HG03066 (cell line): ENCODE measurements at regions not wholly inside any gene's neighbourhood (a gene's known extent, or its start where the extent isn't known, plus 50 kb on each side); places are given as distances from the start of the nearest gene placed in this dataset.
"Not testable (repeated sequence)": the region's sequence is repeated elsewhere in the genome, so short reads cannot be mapped to it uniquely, and the experiment has no call there.

ENCODE experiments used
- ATAC-seq: cut with Tn5 transposase; IDR thresholded peaks from one replicate; pipeline ENCODE4 v1.9.1; 2021; ENCODE audit warnings: low read depth; ENCODE audit not compliant: unreplicated experiment

DNA sequence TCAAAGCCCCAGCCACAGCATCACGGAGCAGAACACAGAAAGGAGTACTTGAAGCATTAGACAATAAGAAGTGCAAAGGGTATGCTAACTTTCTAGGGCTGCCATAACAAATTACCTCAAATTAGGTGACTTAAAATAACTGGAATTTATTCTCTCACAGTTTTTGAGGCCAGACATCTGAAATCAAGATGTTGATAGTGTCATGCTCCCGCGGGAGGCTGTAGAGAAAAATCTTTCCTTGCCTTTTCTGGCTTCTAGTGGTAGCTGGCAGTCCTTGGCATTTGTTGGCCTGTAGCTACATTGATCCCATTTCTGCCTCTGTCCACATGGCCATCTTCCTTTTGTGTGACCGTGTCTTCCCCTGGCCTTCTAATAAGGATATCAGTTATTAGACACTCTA is 51.9 kb upstream of the SPDL1 start:
- ATAC-seq = no peak

DNA sequence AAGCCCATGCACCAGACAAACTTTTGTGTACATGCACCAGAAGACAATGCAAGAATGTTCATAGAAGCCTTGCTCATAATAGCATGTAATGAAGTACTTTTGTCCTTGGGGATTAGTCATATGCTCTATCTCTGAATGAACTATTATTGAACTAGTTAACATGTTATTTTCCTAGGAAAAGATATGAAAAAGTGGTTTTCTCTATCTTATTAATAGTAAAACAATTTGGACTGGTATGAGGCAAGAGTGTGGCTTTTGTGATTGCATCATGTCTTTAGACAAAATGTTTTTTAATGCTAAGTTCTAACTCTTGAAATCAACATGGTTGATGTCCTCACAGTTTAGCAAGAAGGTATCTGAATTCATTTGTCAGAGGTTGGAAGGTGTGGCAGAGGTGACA is 55.7 kb upstream of the SPDL1 start:
- ATAC-seq = no peak

DNA sequence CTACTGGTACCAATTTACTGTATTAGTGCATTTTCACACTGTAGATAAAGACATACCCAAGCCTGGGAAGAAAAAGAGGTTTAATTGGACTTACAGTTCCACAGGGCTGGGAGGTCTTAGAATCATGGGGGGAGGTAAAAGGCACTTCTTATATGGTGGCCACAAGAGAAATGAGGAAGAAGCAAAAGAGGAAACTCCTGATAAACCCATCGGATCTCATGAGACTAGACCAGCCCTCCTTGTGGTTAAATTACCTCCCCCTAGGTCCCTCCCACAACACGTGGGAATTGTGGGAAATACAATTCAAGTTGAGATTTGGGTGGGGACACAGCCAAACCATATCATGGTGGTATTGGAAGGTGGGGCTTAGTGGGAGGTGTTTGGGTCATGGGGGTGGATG is 56.5 kb upstream of the SPDL1 start:
- no peak for ATAC-seq

DNA sequence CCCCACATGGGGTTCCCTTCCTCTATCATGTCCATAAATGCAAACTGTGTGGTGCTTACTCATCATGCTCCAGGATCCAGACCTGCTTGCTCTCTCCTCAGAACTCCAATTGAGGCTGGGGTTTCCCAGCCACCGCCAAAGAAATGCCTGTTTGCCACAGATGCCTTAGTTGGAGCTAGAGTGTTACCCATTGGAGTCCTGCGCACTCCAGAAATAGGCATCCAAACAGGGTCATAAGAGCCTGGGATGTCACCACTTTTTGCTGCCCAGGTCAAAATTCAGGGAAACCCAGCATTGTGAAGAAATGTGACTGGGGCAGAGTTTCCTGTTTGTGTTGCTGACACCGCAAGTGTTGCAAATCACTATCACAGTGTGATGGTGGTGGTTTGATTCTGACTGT is 60.7 kb upstream of the SPDL1 start:
- no peak for ATAC-seq

DNA sequence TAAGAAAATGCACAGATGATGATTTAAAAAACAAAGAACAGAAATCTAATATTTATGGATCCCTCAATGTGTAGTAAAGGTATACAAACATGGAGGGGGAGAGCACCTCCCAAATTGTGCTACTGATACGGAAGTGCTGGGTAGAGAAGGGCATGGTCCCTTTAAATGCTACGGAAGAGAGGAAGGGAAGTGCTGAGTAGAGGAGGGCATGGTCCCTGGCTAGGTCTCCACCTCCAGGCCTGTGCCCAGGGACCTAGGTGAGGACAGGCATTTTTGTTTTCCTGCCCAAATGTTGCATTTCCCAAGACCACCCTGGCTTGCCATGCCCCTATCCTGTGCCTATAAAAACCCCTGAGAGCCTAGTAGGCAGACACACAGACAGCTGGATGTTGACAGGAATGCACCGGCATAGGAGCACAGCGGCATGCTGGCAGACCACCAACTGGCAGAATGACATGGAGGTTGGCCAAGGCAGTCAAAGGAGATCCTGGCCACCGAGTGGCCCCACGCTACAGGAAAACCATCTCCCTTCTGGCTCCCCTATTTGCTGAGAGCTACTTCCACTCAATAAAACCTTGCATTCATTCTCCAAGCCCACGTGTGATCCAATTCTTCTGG is 62.1 kb upstream of the SPDL1 start:
- no peak for ATAC-seq

DNA sequence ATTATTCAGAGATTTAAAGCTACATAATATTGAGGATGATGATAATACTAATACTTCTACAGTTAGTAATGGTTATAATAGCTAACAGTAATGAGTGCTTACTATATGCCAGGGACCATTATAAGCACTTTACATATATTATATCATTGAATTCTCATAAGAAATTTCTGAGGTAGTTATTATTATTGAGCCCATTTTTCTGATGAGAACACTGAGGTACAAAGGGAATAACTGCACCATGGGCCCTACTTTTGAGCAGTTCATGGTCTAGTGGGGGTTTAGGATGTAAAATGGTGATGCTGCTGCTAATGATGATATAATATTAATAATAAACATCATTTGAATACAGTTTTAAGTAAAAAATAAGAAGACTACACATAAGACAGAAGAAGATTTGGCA is 64.2 kb upstream of the SPDL1 start:
- no peak for ATAC-seq

DNA sequence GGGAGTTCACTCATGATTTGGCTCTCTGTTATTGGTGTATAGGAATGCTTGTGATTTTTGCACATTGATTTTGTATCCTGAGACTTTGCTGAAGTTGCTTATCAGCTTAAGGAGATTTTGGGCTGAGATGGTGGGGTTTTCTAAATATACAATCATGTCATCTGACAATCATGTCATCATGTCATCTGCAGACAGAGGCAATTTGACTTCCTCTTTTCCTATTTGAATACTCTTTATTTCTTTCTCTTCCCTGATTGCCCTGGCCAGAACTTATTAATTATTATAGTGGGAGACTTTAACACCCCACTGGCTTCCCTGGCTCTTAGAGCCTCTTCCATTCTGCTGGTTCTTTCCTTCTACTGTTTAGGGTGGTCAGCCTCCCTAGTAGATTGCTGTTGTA is 64.8 kb upstream of the SPDL1 start:
- ATAC-seq = not testable (repeated sequence)

DNA sequence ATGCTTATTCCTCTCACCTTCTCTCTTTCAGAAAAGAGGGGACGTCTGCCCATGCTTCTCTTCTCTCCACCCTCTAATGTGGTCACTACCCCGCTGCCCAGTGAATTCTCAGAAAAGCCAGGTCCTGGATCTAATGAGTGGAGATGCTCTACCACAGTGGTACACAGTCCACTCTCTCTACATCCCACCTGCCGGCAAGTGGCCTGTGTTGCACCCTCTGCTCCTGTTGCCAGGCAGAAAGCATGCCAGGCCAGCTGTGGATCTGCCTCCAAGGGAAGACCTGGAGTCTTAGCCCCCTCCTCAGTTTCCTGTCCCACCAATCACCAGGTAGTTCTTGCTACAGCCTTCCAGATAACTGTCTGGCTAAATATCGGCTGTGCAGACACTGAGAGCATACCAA is 71.2 kb upstream of the SPDL1 start:
- ATAC-seq = no peak

DNA sequence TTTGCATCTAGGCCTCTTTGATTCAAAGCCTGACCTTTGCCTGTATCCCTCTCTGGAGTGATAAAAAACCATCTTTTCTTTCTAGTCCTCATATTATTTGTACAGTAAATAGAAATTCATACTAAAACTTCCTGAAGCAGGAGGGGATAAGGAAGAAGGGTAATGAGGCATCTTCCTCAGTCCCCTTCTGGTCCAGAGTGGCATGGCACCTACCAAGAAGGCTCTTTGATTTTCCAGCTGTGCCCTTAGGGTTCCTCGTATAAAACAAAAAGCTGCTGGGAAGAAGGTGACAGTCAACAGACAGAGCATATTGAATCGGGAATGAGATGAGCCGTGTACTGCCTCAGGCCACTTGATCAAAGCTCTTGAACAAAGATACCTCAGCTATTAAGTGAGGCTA is 71.9 kb upstream of the SPDL1 start:
- no peak for ATAC-seq

DNA sequence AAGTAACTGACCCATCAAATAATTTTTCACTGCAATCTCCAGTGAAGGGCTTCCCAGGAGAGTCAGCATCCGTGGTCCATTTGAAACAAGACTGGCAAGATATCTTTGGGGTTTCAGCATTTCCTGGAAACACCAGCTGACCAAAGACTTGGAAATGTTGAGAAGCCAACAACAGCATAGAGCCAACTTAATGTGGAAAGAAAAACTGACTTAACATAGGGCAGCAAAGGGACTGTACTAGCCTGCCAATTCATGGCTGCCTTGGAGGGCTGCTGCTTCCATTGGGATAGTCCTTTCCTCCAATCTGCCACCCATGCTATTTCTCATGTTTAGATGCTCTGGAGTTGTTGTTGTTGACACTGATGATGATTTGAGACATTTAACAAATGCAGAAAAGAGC is 76.5 kb upstream of the SPDL1 start:
- no peak for ATAC-seq

DNA sequence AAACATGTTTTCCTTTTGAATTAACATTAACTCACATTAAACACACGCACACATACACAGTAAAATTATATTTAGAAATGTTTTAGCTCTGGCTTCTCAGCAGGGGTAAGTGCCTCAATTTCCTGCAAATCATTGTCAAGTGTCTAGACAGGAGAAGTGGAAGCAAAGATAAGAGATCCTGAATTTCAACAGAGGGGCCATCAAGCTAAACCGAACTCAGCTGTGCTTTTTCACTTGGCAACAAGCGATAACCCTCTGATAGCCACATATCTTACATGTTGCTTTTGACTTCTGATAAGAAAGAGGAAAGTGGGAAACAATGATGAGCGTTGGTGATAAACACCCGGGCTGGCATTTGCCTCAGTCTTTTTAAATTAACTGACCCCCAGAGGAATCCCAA is 79.7 kb upstream of the SPDL1 start:
- no peak for ATAC-seq

DNA sequence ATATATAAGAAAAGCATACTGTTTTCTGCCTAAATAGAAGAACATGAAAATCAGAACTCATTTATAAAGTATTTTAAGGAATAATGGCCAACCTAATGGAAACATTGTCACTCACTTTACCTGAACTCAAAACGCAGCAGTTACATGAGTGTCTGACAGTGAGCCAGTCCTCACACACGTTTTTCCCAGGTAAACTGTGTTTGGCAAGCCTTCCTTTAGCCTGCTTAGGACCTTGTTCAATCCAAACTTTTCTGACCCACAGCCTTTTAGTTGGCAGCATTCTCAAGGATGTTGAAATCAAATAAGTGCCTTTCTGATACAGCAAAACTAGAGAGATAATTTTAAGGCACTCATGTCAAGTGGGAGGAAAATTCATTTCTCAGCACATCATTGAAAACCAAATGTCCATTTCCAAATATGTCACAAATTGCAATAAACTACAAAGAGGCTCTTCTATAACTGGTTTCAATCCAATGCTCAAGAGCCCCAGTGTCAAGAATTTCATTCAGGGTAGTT is 83.5 kb upstream of the SPDL1 start:
- no peak for ATAC-seq

DNA sequence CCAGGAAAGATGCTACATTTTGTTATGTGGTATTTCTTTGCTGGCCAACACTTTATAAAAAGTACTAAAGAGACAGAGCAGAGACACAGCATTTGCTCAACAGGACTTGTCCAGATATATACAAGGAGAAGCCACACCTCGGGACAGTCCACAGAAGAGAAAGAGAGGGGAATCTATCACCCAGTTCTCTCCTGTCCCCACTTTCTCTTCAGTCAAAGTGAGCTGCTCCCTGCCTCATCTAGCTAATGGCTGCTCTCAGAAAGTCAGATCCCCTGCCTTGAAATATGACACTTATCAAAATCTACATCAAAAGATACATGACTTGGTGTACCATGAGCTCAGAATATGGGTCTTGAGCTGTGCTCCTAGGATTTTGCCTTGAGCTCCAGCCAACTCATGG is 86.7 kb upstream of the SPDL1 start:
- no peak for ATAC-seq

DNA sequence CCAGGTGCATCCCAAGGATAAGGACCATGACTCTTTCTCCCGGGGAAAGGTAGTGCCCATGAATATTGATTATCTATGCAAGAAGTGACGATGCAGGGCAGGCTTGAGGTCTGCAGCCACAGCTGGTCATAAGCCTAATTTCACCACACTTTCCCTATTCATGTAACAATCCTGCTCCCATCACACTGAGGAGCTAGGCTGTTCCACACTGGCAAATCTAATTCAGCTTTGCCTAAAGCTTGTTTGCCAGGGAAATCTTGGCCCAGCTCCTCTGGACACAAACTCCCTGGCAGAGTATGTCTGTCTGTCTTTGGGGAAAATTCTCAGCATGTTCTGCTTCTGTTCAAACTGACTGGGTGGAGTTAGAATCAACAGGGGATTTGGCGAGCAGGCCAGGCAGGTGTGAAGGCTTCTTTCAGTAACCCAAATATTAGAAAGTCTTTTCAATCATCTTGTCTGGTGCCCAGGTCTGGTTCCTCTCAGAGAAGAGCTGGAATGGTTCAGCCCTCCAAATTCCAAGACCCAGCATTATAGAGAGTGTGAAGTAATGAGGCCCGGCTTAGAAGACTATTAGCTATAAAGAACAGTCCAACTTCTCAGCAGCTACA is 88.5 kb upstream of the SPDL1 start:
- ATAC-seq = no peak

DNA sequence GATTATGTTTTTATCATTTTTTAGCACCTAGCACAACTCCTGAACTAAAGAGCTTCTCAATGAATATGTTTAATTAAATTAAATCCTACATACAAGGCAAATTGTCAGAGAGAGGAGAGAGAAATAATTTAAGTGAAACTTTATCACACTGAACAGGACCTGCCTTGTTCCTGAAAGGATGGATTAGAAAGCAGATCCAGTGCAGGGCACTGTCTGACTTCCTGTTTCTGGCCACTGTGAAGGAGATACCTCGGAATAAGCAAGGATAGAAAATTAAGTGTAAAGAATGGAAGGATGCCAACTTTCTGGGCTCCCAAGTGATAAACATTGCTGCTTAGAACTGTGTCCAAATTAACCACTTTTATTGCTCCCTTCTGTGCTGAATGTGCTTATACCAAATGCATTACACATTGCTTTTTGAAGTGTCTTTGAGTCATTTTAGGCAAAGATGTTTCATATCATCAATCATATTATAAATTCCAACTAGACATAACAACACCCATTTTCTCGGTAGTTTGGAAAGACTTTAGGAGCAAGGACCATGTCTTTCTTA is 89.1 kb upstream of the SPDL1 start:
- no peak for ATAC-seq

DNA sequence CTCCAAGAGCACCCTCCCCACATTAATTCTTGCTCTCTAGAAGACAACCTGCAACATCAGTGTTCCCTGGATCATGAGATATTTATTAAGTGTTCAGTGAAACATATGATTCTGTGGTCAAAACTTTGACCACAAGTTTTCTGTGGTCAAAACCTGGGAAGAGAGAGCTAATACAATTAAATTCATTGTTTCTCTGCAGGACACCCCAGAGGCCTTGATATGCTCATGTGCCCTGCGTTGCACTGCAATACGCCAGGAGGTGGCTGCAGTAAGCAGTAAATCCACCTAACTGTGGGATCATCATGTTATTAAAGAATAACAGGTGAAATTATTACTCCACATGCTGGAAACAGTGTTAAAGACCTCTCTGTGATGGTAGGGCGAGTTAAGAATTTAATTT is 109.3 kb upstream of the SPDL1 start:
- no peak for ATAC-seq

DNA sequence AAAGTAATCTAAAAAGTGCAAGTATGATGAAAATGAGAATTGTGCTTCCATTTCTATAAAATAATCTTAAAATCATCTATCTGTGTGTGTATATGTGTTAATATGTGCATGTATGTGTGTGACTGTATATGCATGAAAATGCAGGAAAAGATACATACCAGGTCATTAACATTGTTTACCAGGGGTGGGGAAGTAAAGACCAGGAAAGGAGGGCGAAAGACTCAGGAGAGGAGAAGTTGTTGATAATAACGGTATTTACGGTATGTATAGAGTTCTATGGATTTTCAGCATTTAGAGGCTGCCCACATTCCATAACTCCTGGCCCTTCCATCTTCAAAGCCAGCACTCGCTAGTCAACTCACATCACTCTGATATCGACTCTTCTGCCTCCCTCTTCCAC is 111.0 kb upstream of the SPDL1 start:
- ATAC-seq = no peak

DNA sequence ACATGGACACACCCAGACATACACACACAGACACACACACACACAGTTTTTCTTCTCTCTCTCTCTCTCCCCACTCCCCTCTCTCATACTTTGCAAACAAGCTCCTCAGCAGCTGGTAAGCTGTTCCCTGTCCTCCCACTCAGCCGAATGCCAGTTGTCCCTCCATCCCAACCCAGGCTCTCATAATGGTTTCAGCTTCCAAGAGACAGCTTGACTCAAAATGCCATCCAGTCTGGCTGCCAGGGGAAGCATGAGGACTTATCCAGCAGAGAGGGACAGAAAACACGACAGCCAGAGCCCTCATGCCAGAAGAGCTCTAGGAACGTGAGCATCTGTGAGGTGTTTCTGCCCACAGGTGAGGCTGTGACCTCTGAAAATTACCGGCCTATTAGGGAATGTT is 112.6 kb upstream of the SPDL1 start:
- ATAC-seq = no peak

DNA sequence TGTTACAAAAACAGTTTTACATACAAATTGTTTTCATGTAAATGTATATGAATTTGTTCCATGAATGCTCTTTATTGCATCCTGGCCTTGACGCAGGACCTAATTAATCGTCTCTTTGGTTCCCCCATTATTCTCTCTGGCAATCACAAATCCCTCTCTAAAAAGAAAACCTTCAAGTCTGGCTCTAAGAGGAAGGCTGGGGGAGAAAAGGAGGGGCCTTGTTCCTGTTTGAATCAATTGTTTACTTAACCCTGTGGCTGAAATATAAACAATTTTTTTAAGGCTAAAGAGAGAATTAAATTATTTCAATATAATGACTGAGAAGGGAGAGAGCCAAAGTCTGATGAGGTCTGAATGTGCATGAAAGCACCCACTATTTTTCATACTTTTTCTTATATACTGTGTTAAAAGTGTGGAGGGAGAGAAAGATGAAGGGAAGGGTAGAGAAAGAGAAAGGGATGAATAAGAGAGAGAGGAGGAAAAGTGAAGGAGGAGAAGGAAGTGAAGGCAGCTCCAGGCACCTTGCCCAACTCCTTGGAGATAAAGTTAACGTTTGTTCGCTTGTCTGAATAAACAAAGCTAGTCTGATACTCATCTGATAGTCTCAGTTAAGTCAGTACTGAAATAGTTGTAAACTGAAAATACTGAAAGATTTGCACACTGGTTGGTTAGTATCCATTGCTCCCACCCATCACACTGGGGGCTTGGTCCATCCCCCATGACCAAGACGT is 116.4 kb upstream of the SPDL1 start:
- ATAC-seq = no peak

DNA sequence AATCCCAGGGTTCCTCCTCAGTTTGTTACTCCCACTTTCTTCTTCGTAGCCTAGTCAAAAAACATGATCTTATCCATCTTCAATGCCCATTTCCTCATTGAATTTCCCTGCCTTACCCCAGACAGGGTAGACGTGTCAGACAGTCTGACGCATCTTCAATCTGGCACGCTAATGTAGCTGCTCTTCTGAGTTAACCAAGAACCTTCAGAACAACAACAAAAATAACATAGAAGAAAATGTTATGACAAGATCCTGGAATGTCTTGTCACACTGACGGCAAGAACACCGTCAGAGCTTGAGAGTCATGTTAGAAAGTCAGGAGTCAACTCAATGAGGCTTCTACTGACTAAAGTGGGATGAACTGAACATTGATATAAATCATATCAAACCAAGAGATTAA is 122.7 kb upstream of the SPDL1 start:
- no peak for ATAC-seq

DNA sequence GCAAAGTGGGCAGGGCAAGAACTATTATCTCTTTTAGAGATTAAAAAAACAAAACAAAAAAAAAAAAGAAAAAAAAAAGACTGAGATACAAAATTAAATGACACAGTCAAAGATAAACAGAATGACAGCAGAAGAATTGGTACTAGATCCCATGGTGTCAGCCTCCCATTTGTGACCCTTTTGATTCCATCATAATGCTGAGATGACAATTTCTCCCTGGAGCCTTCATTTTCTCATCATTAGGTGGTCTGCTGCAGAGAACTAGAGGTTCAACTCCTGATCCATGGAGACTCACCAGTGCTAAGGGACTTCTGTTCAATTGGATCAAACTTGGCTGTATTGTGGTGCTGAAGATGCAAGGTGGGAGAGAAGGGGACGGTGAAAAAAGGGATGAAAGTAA is 123.5 kb upstream of the SPDL1 start:
- ATAC-seq = no peak

DNA sequence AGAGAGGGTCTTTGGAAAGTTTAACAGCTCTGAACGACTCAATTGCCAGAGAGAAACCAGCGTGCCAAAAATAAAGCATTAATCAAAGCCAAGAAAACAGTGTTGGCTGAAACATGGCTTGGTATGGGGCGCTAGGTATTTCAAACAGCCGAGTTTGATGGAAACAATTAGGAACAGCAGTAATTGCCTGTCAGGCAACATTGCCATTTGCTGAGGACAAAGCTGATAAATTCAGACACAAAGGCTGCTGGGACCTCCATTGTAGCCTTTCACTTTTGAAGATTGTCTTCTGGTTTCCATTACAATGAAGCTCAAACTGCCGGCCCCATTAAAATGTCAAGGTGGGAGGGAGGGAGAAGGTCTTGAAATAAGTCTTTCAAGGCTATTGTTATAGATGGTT is 125.4 kb upstream of the SPDL1 start:
- no peak for ATAC-seq
